Mammary epithelial cell (primary cell): ENCODE measurements at regions not wholly inside any gene's neighbourhood (a gene's known extent, or its start where the extent isn't known, plus 50 kb on each side); places are given as distances from the start of the nearest gene placed in this dataset.

Experiments used
- EZH2 ChIP-seq: IDR thresholded peaks from 2 replicates; pipeline ENCODE4 v1.6.1; 2012; ENCODE audit warnings: low read length, inconsistent platforms, borderline replicate concordance
- TF ChIP-seq, protein P1 (sequence below), 2 donors: IDR thresholded peaks in 1 of 2; conservative IDR thresholded peaks in 1 of 2; 2 replicates each; pipeline ENCODE4 v1.5.1; 2011 to 2012; ENCODE audit warnings: inconsistent platforms in 2 of 2, low read length in 2 of 2, mild to moderate bottlenecking in 2 of 2, control low read depth in 1 of 2, low read depth in 1 of 2; ENCODE audit not compliant: insufficient read depth in 1 of 2; ENCODE audit errors: extremely low read depth in 1 of 2

DNA sequence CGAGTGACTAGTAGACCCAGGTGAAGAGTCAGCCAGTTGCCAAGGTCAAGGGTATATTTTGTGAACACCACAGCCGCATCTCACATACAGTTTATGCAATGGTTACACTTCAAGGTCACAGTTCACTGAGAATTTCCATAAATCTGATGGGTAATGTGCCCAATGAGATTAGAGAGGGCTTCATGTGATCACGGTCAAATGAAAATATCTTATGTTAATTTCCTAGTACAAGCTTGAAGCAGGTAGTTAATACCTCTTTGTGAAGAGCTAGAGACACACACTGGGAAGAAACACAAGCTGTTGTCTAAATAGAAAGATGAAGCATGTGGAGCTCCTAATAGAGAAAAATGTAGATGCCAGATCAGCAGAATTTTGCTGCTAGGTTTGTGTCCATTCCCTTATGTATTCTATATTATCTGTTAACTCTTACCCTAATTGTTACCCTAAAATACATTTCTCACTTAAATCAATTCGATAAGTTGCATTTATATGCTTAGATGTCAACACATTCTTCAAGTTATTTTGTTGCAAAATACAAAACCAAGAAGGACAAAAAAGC is 136.0 kb downstream of the NR2F2 start:
- TF ChIP-seq EZH2 = no peak
- TF ChIP-seq, protein P1, sequence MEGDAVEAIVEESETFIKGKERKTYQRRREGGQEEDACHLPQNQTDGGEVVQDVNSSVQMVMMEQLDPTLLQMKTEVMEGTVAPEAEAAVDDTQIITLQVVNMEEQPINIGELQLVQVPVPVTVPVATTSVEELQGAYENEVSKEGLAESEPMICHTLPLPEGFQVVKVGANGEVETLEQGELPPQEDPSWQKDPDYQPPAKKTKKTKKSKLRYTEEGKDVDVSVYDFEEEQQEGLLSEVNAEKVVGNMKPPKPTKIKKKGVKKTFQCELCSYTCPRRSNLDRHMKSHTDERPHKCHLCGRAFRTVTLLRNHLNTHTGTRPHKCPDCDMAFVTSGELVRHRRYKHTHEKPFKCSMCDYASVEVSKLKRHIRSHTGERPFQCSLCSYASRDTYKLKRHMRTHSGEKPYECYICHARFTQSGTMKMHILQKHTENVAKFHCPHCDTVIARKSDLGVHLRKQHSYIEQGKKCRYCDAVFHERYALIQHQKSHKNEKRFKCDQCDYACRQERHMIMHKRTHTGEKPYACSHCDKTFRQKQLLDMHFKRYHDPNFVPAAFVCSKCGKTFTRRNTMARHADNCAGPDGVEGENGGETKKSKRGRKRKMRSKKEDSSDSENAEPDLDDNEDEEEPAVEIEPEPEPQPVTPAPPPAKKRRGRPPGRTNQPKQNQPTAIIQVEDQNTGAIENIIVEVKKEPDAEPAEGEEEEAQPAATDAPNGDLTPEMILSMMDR (conservative IDR thresholded peaks at IDR 0.05 in 1 of 2, IDR thresholded peaks at IDR 0.05 in 1 of 2; ENCODE audit: extremely low read depth in 1 of 2, insufficient read depth in 1 of 2, low read depth in 1 of 2, low read length in 2 of 2) = no peak
